Mesenchymal stem cell (in vitro differentiated cells and primary cell): ENCODE measurements at regions not wholly inside any gene's neighbourhood (a gene's known extent, or its start where the extent isn't known, plus 50 kb on each side); places are given as distances from the start of the nearest gene placed in this dataset.

Source experiments
- DNase-seq: peaks from one replicate; pipeline ENCODE4 v3.0.0-alpha.2; 2013
- H2AFZ ChIP-seq: one replicate; pipeline ENCODE4 v1.6.1; 2013; ENCODE audit warnings: low read depth, mild to moderate bottlenecking, control low read depth, inconsistent platforms, low read length, moderate library complexity
- H2AK5ac ChIP-seq: 2 replicates; pipeline ENCODE4 v1.6.1; 2013; ENCODE audit warnings: low read length, moderate library complexity, mild to moderate bottlenecking, inconsistent platforms; ENCODE audit not compliant: severe bottlenecking
- H2BK120ac ChIP-seq: one replicate; pipeline ENCODE4 v1.6.1; 2013; ENCODE audit warnings: low read depth, mild to moderate bottlenecking, inconsistent platforms, low read length, moderate library complexity
- H2BK12ac ChIP-seq, 2 experiments: one replicate each; pipeline ENCODE4 v1.6.1; 2013; ENCODE audit warnings: inconsistent platforms in 2 of 2, low read length in 2 of 2, mild to moderate bottlenecking in 2 of 2, moderate library complexity in 2 of 2, control low read depth in 1 of 2
- H2BK15ac ChIP-seq: one replicate; pipeline ENCODE4 v1.6.1; 2013; ENCODE audit warnings: mild to moderate bottlenecking, low read depth, inconsistent platforms; ENCODE audit not compliant: poor library complexity, severe bottlenecking
- H2BK5ac ChIP-seq: 2 replicates; pipeline ENCODE4 v1.6.1; 2013; ENCODE audit warnings: low read depth, mild to moderate bottlenecking, low read length, control low read depth, inconsistent platforms; ENCODE audit not compliant: poor library complexity, severe bottlenecking
- H3K14ac ChIP-seq, 2 experiments: one replicate each; pipeline ENCODE4 v1.6.1; 2013; ENCODE audit warnings: inconsistent platforms in 2 of 2, low read length in 2 of 2, control low read depth in 1 of 2, mild to moderate bottlenecking in 1 of 2, moderate library complexity in 1 of 2
- H3K18ac ChIP-seq, 2 experiments: one replicate each; pipeline ENCODE4 v1.6.1; 2013; ENCODE audit warnings: inconsistent platforms in 2 of 2, low read length in 2 of 2, control low read depth in 1 of 2, low read depth in 1 of 2, mild to moderate bottlenecking in 1 of 2
- H3K23ac ChIP-seq, 2 experiments: one replicate each; pipeline ENCODE4 v1.6.1; 2013; ENCODE audit warnings: inconsistent platforms in 2 of 2, low read length in 2 of 2, mild to moderate bottlenecking in 2 of 2, moderate library complexity in 2 of 2, control low read depth in 1 of 2
- H3K27ac ChIP-seq: 2 replicates; pipeline ENCODE4 v1.5.1; 2013; ENCODE audit warnings: mild to moderate bottlenecking, moderate library complexity, low read length, control low read depth, inconsistent platforms; ENCODE audit not compliant: poor library complexity, severe bottlenecking
- H3K27me3 ChIP-seq, 2 experiments: 2 replicates each; pipeline versions ENCODE4 v1.6.1 to v1.7.0; 2013; ENCODE audit warnings: low read length in 2 of 2, mild to moderate bottlenecking in 2 of 2, moderate library complexity in 2 of 2, control low read depth in 1 of 2, inconsistent platforms in 1 of 2; ENCODE audit not compliant: control insufficient read depth in 1 of 2, insufficient read depth in 1 of 2
- H3K36me3 ChIP-seq, 2 experiments: 2 replicates each; pipeline versions ENCODE4 v1.6.1 to v1.7.0; 2013; ENCODE audit warnings: low read length in 2 of 2, control low read depth in 1 of 2, inconsistent platforms in 1 of 2, low read depth in 1 of 2, mild to moderate bottlenecking in 1 of 2; ENCODE audit not compliant: insufficient read depth in 2 of 2, control insufficient read depth in 1 of 2
- H3K4ac ChIP-seq, 2 experiments: one replicate each; pipeline ENCODE4 v1.6.1; 2013; ENCODE audit warnings: inconsistent platforms in 2 of 2, low read length in 2 of 2, mild to moderate bottlenecking in 2 of 2, moderate library complexity in 2 of 2, control low read depth in 1 of 2, low read depth in 1 of 2
- H3K4me1 ChIP-seq: 2 replicates; pipeline ENCODE4 v1.6.1; 2013; ENCODE audit warnings: low read depth, low read length, control low read depth; ENCODE audit not compliant: control insufficient read depth, insufficient read depth
- H3K4me2 ChIP-seq: 2 replicates; pipeline ENCODE4 v1.6.1; 2013; ENCODE audit warnings: low read length, mild to moderate bottlenecking, inconsistent platforms; ENCODE audit not compliant: poor library complexity, severe bottlenecking
- H3K4me3 ChIP-seq, 2 experiments: 2 replicates each; pipeline versions ENCODE4 v1.5.1 to v1.7.0; 2013; ENCODE audit warnings: low read length in 2 of 2, mild to moderate bottlenecking in 2 of 2, control low read depth in 1 of 2, low read depth in 1 of 2; ENCODE audit not compliant: insufficient read depth in 1 of 2
- H3K79me1 ChIP-seq: replicated peaks from 2 replicates; pipeline ENCODE4 v1.6.1; 2013; ENCODE audit warnings: mild to moderate bottlenecking, control low read depth, low read length, inconsistent platforms; ENCODE audit not compliant: poor library complexity, severe bottlenecking
- H3K9ac ChIP-seq: 2 replicates; pipeline ENCODE4 v1.7.0; 2013; ENCODE audit warnings: mild to moderate bottlenecking, low read length, moderate library complexity
- H3K9me3 ChIP-seq: 2 replicates; pipeline ENCODE4 v1.7.0; 2013; ENCODE audit warnings: mild to moderate bottlenecking, low read length; ENCODE audit not compliant: control insufficient read depth
- H4K8ac ChIP-seq: one replicate; pipeline ENCODE4 v1.6.1; 2013; ENCODE audit warnings: inconsistent platforms, mild to moderate bottlenecking, low read length, moderate library complexity
- H4K91ac ChIP-seq: one replicate; pipeline ENCODE4 v1.6.1; 2013; ENCODE audit warnings: mild to moderate bottlenecking, low read length, inconsistent platforms
- WGBS: methylation state at CpG from one replicate; pipeline ENCODE4 v1.1.7; 2013; ENCODE audit warnings: mixed read lengths; 5-methylcytosine and 5-hydroxymethylcytosine counted together

DNA sequence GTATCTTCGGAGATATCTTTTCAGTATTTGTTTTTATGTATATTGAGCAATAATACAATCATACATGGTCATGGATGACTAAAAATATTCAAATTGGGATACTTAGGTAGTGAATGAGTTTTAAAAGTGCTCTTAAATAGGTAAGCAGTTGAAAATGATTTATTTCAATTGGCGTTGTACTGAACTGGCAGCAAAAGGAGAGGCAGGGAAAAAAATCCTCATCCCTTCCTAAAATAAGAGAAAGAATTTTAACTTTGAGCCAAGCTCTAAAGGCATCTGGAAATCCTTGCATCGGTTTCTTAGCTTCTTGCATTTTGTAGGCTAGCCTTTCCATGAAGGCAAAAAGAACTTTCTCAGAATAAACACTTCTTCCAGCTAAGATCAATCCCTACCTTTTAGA lies 125.2 kb downstream of the MGST1 start:
- DNase-seq: no peak
- Histone ChIP-seq H3K14ac (no peak overlapping the region), H3K4me2 (no peak overlapping the region), H2BK15ac (no peak overlapping the region), H2AFZ (no peak overlapping the region), H3K9ac (no peak overlapping the region), H3K79me1 (no peaks in the 10 kb centered on the region), H3K4me1 (no peaks in the 10 kb centered on the region), H3K23ac (no peak overlapping the region), H2AK5ac (no peak overlapping the region), H3K27me3 (no peaks in the 10 kb centered on the region), H3K4me3 (no peak overlapping the region), H2BK120ac (no peak overlapping the region), H4K8ac (no peak overlapping the region), H3K18ac (no peak overlapping the region), H4K91ac (no peak overlapping the region), H3K9me3 (no peaks in the 10 kb centered on the region), H3K36me3 (no peaks in the 10 kb centered on the region), H2BK12ac (no peak overlapping the region), H2BK5ac (no peak overlapping the region), H3K27ac (no peak overlapping the region), H3K4ac (no peak overlapping the region)
- WGBS: 84% methylated on average over 2 of the region's 3 CpGs

DNA sequence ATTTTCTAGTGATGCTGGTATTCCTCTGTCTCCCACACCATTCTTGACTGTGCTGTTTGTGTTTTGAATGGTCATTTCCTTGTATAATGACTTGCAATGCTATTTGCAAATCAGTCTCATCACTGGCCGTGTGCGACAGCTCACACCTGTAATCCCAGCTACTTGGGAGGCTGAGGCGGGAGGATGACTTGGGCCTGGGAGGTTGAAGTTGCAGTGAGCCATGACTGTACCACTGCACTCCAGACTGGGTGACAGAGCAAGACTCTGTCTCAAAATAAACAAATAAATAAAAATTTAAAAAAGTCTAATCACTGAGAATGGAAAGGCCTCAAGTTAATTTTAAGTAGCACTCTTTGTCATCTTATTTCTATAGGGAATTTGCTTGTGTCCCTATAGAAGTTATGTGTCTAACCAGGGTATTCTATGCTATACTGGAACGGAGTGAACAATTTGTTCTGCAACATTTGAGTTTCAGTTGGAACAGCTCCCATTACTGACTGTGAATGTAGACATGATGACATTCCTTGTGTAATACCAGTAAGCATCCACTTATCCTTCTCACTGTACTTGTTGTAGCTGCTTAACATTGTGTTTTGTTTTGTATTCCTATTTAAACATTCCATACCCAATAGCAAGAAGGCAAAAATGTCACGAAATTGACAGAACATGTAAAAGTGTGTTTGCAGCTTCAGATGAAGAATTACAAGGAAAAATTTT lies 126.3 kb downstream of the MGST1 start:
- Histone ChIP-seq H2AFZ (no peak overlapping the region), H2BK12ac (no peak overlapping the region), H2BK120ac (no peak overlapping the region), H3K4me2 (no peak overlapping the region), H3K9me3 (no peaks in the 10 kb centered on the region), H3K23ac (no peak overlapping the region), H3K27ac (no peak overlapping the region), H3K14ac (no peak overlapping the region), H3K4ac (no peak overlapping the region), H3K36me3 (no peaks in the 10 kb centered on the region), H4K91ac (no peak overlapping the region), H4K8ac (no peak overlapping the region), H3K4me3 (no peak overlapping the region), H3K79me1 (no peaks in the 10 kb centered on the region), H3K18ac (no peak overlapping the region), H3K4me1 (no peaks in the 10 kb centered on the region), H3K27me3 (no peaks in the 10 kb centered on the region), H2BK15ac (no peak overlapping the region), H2BK5ac (no peak overlapping the region), H2AK5ac (no peak overlapping the region), H3K9ac (no peak overlapping the region)
- DNase-seq: no peak
- WGBS: 88% methylated on average over 3 of the region's 5 CpGs

DNA sequence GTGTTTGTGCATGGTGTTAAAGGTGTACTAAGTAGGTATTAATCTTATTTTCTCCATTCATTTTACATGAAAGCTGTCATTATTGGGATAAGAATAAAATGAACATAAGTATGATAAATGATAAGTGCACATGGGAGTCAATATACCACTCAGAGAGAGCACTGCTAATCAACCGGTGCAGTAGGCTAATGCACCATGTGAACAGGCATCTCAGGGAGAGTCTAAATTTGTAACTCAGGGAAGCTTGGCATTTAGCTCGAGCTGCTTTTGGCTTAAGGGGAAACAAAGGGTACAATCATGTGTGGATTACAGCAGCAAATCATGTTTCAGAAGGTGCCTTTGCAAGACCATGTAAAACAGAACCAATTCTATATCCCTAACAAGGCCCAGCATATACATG lies 127.4 kb downstream of the MGST1 start:
- no peak overlapping the region for H4K8ac ChIP-seq
- H2BK15ac ChIP-seq: no peak overlapping the region
- H2AFZ ChIP-seq: no peak overlapping the region
- no peak for DNase-seq
- H3K9me3 ChIP-seq: no peaks in the 10 kb centered on the region
- H3K23ac ChIP-seq: no peak overlapping the region
- no peak overlapping the region for H3K4ac ChIP-seq
- H3K27ac ChIP-seq: no peak overlapping the region
- no peak overlapping the region for H3K4me2 ChIP-seq
- no peak overlapping the region for H2AK5ac ChIP-seq
- no peak overlapping the region for H3K18ac ChIP-seq
- H2BK12ac ChIP-seq: no peak overlapping the region
- H3K14ac ChIP-seq: no peak overlapping the region
- no peak overlapping the region for H4K91ac ChIP-seq
- H3K36me3 ChIP-seq: no peaks in the 10 kb centered on the region
- no peak overlapping the region for H3K4me3 ChIP-seq
- no peak overlapping the region for H3K9ac ChIP-seq
- no peaks in the 10 kb centered on the region for H3K4me1 ChIP-seq
- WGBS: 53% methylated on average over 2 of the region's 2 CpGs
- H2BK5ac ChIP-seq: no peak overlapping the region
- H2BK120ac ChIP-seq: no peak overlapping the region
- H3K79me1 ChIP-seq: no peaks in the 10 kb centered on the region
- no peaks in the 10 kb centered on the region for H3K27me3 ChIP-seq

DNA sequence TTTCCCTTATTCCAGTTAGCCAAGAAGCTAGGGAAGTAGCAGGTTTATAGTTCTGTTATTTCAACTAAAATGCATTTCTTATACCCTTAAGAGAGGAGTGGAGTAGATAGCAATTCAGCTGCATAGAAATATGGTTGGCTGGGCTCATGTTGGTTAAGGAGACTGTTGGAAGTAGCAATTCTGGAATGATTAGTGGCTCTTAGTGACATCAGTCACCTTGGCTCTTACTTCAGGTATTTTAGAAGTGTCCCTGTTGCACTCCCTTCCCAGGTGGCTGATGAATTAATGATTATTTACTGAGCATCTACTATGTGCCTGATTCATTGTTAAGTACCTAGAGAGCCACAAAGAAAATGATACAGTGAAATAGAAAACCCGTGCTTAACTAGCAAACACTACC lies 128.1 kb downstream of the MGST1 start:
- Histone ChIP-seq H3K79me1 (no peaks in the 10 kb centered on the region), H2BK5ac (no peak overlapping the region), H2AFZ (no peak overlapping the region), H3K4ac (no peak overlapping the region), H3K27ac (no peak overlapping the region), H3K4me2 (no peak overlapping the region), H2BK120ac (no peak overlapping the region), H4K8ac (no peak overlapping the region), H3K23ac (no peak overlapping the region), H3K9ac (no peak overlapping the region), H3K18ac (no peak overlapping the region), H2BK15ac (no peak overlapping the region), H3K14ac (no peak overlapping the region), H4K91ac (no peak overlapping the region), H3K36me3 (no peaks in the 10 kb centered on the region), H3K4me3 (no peak overlapping the region), H3K9me3 (no peaks in the 10 kb centered on the region), H2BK12ac (no peak overlapping the region), H3K4me1 (no peaks in the 10 kb centered on the region), H3K27me3 (no peaks in the 10 kb centered on the region), H2AK5ac (no peak overlapping the region)
- WGBS: 100% methylated on average over 1 of the region's 1 CpG
- DNase-seq: no peak
